ENCODE measurements at regions not wholly inside any gene's neighbourhood (a gene's known extent, or its start where the extent isn't known, plus 50 kb on each side); places are given as distances from the start of the nearest gene placed in this dataset.

- no peak for DNase-seq (ENCODE audit: low spot score in 2 of 2)
- no peak overlapping the region for H3K4me3 ChIP-seq
- no peaks in the 10 kb centered on the region for H3K4me1 ChIP-seq
- H3K27ac ChIP-seq: no peak overlapping the region
- H3K9me3 ChIP-seq: no peaks in the 10 kb centered on the region
- TF ChIP-seq EP300 (IDR thresholded peaks at IDR 0.05) (no peak), POLR2AphosphoS5 (IDR thresholded peaks at IDR 0.05) (no peak), CTCF (IDR thresholded peaks at IDR 0.05) (no peak), POLR2A (IDR thresholded peaks at IDR 0.05) (no peak)
- H3K27me3 ChIP-seq: no peaks in the 10 kb centered on the region
- WGBS: 91% methylated on average over 2 of the region's 2 CpGs
- no peaks in the 10 kb centered on the region for H3K36me3 ChIP-seq
Measured at GRCh38 chr4:57231781-57232180, 121.6 kb upstream of the IGFBP7 start.

- Histone ChIP-seq H3K36me3 (no peaks in the 10 kb centered on the region), H3K4me1 (no peaks in the 10 kb centered on the region), H3K4me3 (no peak overlapping the region), H3K9me3 (no peaks in the 10 kb centered on the region), H3K27me3 (no peaks in the 10 kb centered on the region), H3K27ac (no peak overlapping the region)
- DNase-seq (ENCODE audit: low spot score in 2 of 2): no peak
- WGBS: 43% methylated on average over 2 of the region's 2 CpGs
- TF ChIP-seq EP300 (IDR thresholded peaks at IDR 0.05): no peak
- no peak for TF ChIP-seq CTCF (IDR thresholded peaks at IDR 0.05)
- no peak for TF ChIP-seq POLR2AphosphoS5 (IDR thresholded peaks at IDR 0.05)
- TF ChIP-seq POLR2A (IDR thresholded peaks at IDR 0.05): no peak
Measured at GRCh38 chr4:57220734-57221133, 110.5 kb upstream of the IGFBP7 start.

GRCh38 chr4:57220172-57220571, 110.0 kb upstream of the IGFBP7 start:
- Histone ChIP-seq H3K36me3 (no peaks in the 10 kb centered on the region), H3K27me3 (no peaks in the 10 kb centered on the region), H3K27ac (no peak overlapping the region), H3K4me3 (no peak overlapping the region), H3K9me3 (no peaks in the 10 kb centered on the region), H3K4me1 (no peaks in the 10 kb centered on the region)
- DNase-seq (ENCODE audit: low spot score in 2 of 2): no peak
- no peak for TF ChIP-seq CTCF (IDR thresholded peaks at IDR 0.05)
- no peak for TF ChIP-seq POLR2AphosphoS5 (IDR thresholded peaks at IDR 0.05)
- TF ChIP-seq POLR2A (IDR thresholded peaks at IDR 0.05): no peak
- no peak for TF ChIP-seq EP300 (IDR thresholded peaks at IDR 0.05)
- 93% methylated on average over 2 of the region's 2 CpGs for WGBS

- no peaks in the 10 kb centered on the region for H3K4me1 ChIP-seq
- H3K9me3 ChIP-seq: no peaks in the 10 kb centered on the region
- no peak overlapping the region for H3K27ac ChIP-seq
- no peaks in the 10 kb centered on the region for H3K27me3 ChIP-seq
- H3K36me3 ChIP-seq: no peaks in the 10 kb centered on the region
- no peak overlapping the region for H3K4me3 ChIP-seq
- DNase-seq (ENCODE audit: low spot score in 2 of 2): no peak
- no peak for TF ChIP-seq POLR2A (IDR thresholded peaks at IDR 0.05)
- no peak for TF ChIP-seq CTCF (IDR thresholded peaks at IDR 0.05)
- no peak for TF ChIP-seq EP300 (IDR thresholded peaks at IDR 0.05)
- TF ChIP-seq POLR2AphosphoS5 (IDR thresholded peaks at IDR 0.05): no peak
- WGBS: 63% methylated on average over 2 of the region's 2 CpGs
Measured at GRCh38 chr4:57219431-57219830, 109.2 kb upstream of the IGFBP7 start.

GRCh38 chr4:57214654-57215411, 104.6 kb upstream of the IGFBP7 start:
- WGBS: 87% methylated on average over 8 of the region's 8 CpGs

More at GRCh38 chr4:57214654-57215411, 104.6 kb upstream of the IGFBP7 start:
- Histone ChIP-seq H3K9me3 (no peaks in the 10 kb centered on the region), H3K27ac (no peak overlapping the region), H3K27me3 (no peaks in the 10 kb centered on the region), H3K4me3 (no peak overlapping the region), H3K36me3 (no peaks in the 10 kb centered on the region), H3K4me1 (no peaks in the 10 kb centered on the region)
- no peak for TF ChIP-seq POLR2AphosphoS5 (IDR thresholded peaks at IDR 0.05)
- TF ChIP-seq POLR2A (IDR thresholded peaks at IDR 0.05): no peak
- TF ChIP-seq CTCF (IDR thresholded peaks at IDR 0.05): no peak
- no peak for TF ChIP-seq EP300 (IDR thresholded peaks at IDR 0.05)
- DNase-seq (ENCODE audit: low spot score in 2 of 2): no peak

Measured in suprapubic skin (tissue), 4 donors.